Endothelial cell of umbilical vein (primary cell): ENCODE measurements at regions not wholly inside any gene's neighbourhood (a gene's known extent, or its start where the extent isn't known, plus 50 kb on each side); places are given as distances from the start of the nearest gene placed in this dataset.

Source experiments
- BruUV-seq: library from RNA; stranded (reverse); fragments of 400-500 nt; replicated peaks from 2 replicates; lab custom pipeline; 2021; lab: Mats Ljungman, UMichigan
- CTCF ChIA-PET: fragments of 300-600, 350-600 bp; sonication (Branson Sonifier 250); formaldehyde crosslinking; loops from one replicate; lab custom pipeline; 2021; ENCODE audit warnings: antibody characterized with exemption, inconsistent platforms; lab: Charles Lee
- POLR2A ChIA-PET: fragments of 300-600, 350-600 bp; sonication (Branson Sonifier 250); formaldehyde crosslinking; loops from one replicate; lab custom pipeline; 2021; ENCODE audit warnings: antibody characterized with exemption, inconsistent platforms; lab: Charles Lee
- DNase-seq: peaks from one replicate; pipeline ENCODE4 v3.0.0-alpha.2; 2011; ENCODE audit warnings: low read depth, low spot score
- FAIRE-seq: peaks from 2 replicates; lab custom pipeline; 2011; peaks lifted over from hg19 to GRCh38; lab: Jason Lieb, UNC
- H2AFZ ChIP-seq: 2 replicates; pipeline ENCODE4 v1.6.0; 2012; ENCODE audit warnings: low read depth, low read length, control low read depth, inconsistent platforms
- H3K27ac ChIP-seq: 2 replicates; pipeline ENCODE4 v1.5.1; 2011; ENCODE audit warnings: low read depth, mild to moderate bottlenecking, control low read depth, low read length, moderate library complexity; ENCODE audit not compliant: insufficient read depth
- H3K27me3 ChIP-seq, 2 experiments: 2 replicates each; pipeline versions ENCODE4 v1.6.0 to v1.6.1; 2011; ENCODE audit warnings: low read length in 2 of 2, mixed read lengths in 1 of 2; ENCODE audit not compliant: control insufficient read depth in 2 of 2, insufficient read depth in 2 of 2
- H3K36me3 ChIP-seq, 2 experiments: 2 replicates in 1 of 2; 3 replicates in 1 of 2; pipeline ENCODE4 v1.5.1; 2011; ENCODE audit warnings: low read length in 2 of 2, mild to moderate bottlenecking in 1 of 2, moderate library complexity in 1 of 2; ENCODE audit not compliant: control insufficient read depth in 2 of 2, insufficient read depth in 2 of 2; ENCODE audit errors: extremely low read depth in 1 of 2
- H3K4me1 ChIP-seq: 3 replicates; pipeline ENCODE4 v1.5.1; 2011; ENCODE audit warnings: mild to moderate bottlenecking, low read length; ENCODE audit not compliant: control insufficient read depth, insufficient read depth; ENCODE audit errors: extremely low read depth
- H3K4me2 ChIP-seq: 2 replicates; pipeline ENCODE4 v1.6.1; 2011; ENCODE audit warnings: low read length, control low read depth, mixed read lengths; ENCODE audit not compliant: insufficient read depth
- H3K4me3 ChIP-seq, 3 experiments: fragments of 200-600 bp in 1 of 3; sonication (generic), shearing (Covaris generic) in 1 of 3; replicated peaks in 1 of 3; 2 replicates each; pipeline ENCODE4 v1.5.1; 2011 to 2016; ENCODE audit warnings: control low read depth in 3 of 3, low read length in 3 of 3, mild to moderate bottlenecking in 2 of 3, inconsistent platforms in 1 of 3, low read depth in 1 of 3, moderate library complexity in 1 of 3; ENCODE audit not compliant: insufficient read depth in 1 of 3
- H3K79me2 ChIP-seq: 2 replicates; pipeline ENCODE4 v1.6.0; 2012; ENCODE audit warnings: low read length, inconsistent platforms; ENCODE audit not compliant: control insufficient read depth, insufficient read depth
- H3K9ac ChIP-seq: replicated peaks from 2 replicates; pipeline ENCODE3; 2011; ENCODE audit warnings: low read length, control low read depth; ENCODE audit not compliant: insufficient read depth; ENCODE audit errors: extremely low read depth
- H3K9me1 ChIP-seq: replicated peaks from 3 replicates; pipeline ENCODE4 v1.6.0; 2011; ENCODE audit warnings: mild to moderate bottlenecking, low read length; ENCODE audit not compliant: control insufficient read depth, insufficient read depth; ENCODE audit errors: extremely low read depth
- H3K9me3 ChIP-seq: replicated peaks from 2 replicates; pipeline ENCODE4 v1.5.1; 2012; ENCODE audit warnings: low read length, inconsistent platforms; ENCODE audit not compliant: control insufficient read depth, insufficient read depth
- H4K20me1 ChIP-seq: replicated peaks from 2 replicates; pipeline ENCODE3; 2011; ENCODE audit warnings: mild to moderate bottlenecking, low read length; ENCODE audit not compliant: control insufficient read depth, insufficient read depth; ENCODE audit errors: extremely low read depth
- EZH2 ChIP-seq: IDR thresholded peaks from 2 replicates; pipeline ENCODE4 v1.6.1; 2012; ENCODE audit warnings: borderline replicate concordance, low read depth, mild to moderate bottlenecking, moderate library complexity, low read length, inconsistent platforms; ENCODE audit not compliant: severe bottlenecking
- FOS ChIP-seq: IDR thresholded peaks from 2 replicates; pipeline ENCODE4 v1.6.1; 2011; ENCODE audit warnings: mild to moderate bottlenecking, low read length, moderate library complexity, borderline replicate concordance; ENCODE audit not compliant: insufficient read depth
- GATA2 ChIP-seq: IDR thresholded peaks from 2 replicates; pipeline ENCODE4 v1.7.0; 2011; ENCODE audit warnings: low read depth, mild to moderate bottlenecking, moderate library complexity, mixed read lengths, low read length; ENCODE audit not compliant: insufficient read length, insufficient read depth
- JUN ChIP-seq: IDR thresholded peaks from 2 replicates; pipeline ENCODE4 v1.6.1; 2011; ENCODE audit warnings: borderline replicate concordance, low read depth; ENCODE audit not compliant: insufficient read length, insufficient read depth
- MYC ChIP-seq: IDR thresholded peaks from one replicate; pipeline ENCODE4 v1.6.1; 2011; ENCODE audit warnings: mild to moderate bottlenecking, low read depth, low read length
- POLR2A ChIP-seq: IDR thresholded peaks from 2 replicates; pipeline ENCODE4 v1.6.1; 2012; ENCODE audit warnings: low read depth, mild to moderate bottlenecking, control low read depth, low read length
- POLR2AphosphoS5 ChIP-seq: IDR thresholded peaks from 2 replicates; pipeline ENCODE4 v1.6.1; 2012; ENCODE audit warnings: low read depth, mild to moderate bottlenecking, control low read depth, low read length, moderate library complexity; ENCODE audit not compliant: insufficient read depth
- dilution Hi-C: fragments of 300-500 bp; cut with MboI; formaldehyde crosslinking; loops from one replicate; pipeline ENCODE4 v1.15.0; 2019; ENCODE audit warnings: low sequenced_read_pairs; ENCODE audit not compliant: extremely low pct_ligation_motif_present
- intact Hi-C: fragments of 100-400 bp; cut with micrococcal nuclease; formaldehyde crosslinking; loops from one replicate; pipeline ENCODE4 v1.10.0; 2022
- TF ChIP-seq, protein P1 (sequence below), 2 donors: IDR thresholded peaks; 1 replicate in 1 of 2; 2 replicates in 1 of 2; pipeline ENCODE4 v1.5.1; 2011; ENCODE audit warnings: low read length in 2 of 2, mild to moderate bottlenecking in 2 of 2, moderate library complexity in 2 of 2, control low read depth in 1 of 2, inconsistent platforms in 1 of 2, low read depth in 1 of 2; ENCODE audit not compliant: insufficient read depth in 1 of 2; ENCODE audit errors: extremely low read depth in 1 of 2
- TF ChIP-seq, protein P2 (sequence below): IDR thresholded peaks from 2 replicates; pipeline ENCODE4 v1.6.1; 2011; ENCODE audit not compliant: insufficient read depth, insufficient read length

DNA sequence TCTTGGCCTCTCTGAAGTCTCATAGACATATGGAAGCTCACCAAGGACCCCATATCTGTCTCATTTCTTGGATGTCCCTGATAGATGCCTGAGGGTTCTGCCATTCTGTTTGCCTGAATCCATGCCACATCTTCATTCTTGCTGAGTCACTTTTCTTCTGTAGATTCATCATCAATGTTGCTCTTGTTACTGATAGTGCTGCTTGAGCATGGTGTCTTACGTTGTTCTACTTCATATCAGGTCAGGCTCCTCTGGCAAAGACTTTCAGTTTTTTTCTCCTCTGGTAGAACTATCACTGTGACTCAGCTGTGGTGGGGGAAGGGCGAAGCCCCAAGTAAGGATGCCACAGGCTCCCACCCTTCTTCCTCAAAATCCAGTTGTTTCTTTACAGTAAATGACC, 885.2 kb downstream of the DCDC2C start:
- Histone ChIP-seq H3K79me2 (no peaks in the 10 kb centered on the region), H2AFZ (peak overlapping the region; percentile 66), H3K27me3 (no peaks in the 10 kb centered on the region), H4K20me1 (no peaks in the 10 kb centered on the region), H3K4me3 (no peak overlapping the region), H3K27ac (no peak overlapping the region), H3K4me1 (no peaks in the 10 kb centered on the region), H3K9me1 (no peaks in the 10 kb centered on the region), H3K9me3 (no peaks in the 10 kb centered on the region), H3K9ac (no peak overlapping the region), H3K36me3 (no peaks in the 10 kb centered on the region), H3K4me2 (no peak overlapping the region)
- DNase-seq: no peak
- BruUV-seq: no TSS peak
- dilution Hi-C loops: no loop called here
- intact Hi-C loops: no loop called here
- TF ChIP-seq, protein P1, sequence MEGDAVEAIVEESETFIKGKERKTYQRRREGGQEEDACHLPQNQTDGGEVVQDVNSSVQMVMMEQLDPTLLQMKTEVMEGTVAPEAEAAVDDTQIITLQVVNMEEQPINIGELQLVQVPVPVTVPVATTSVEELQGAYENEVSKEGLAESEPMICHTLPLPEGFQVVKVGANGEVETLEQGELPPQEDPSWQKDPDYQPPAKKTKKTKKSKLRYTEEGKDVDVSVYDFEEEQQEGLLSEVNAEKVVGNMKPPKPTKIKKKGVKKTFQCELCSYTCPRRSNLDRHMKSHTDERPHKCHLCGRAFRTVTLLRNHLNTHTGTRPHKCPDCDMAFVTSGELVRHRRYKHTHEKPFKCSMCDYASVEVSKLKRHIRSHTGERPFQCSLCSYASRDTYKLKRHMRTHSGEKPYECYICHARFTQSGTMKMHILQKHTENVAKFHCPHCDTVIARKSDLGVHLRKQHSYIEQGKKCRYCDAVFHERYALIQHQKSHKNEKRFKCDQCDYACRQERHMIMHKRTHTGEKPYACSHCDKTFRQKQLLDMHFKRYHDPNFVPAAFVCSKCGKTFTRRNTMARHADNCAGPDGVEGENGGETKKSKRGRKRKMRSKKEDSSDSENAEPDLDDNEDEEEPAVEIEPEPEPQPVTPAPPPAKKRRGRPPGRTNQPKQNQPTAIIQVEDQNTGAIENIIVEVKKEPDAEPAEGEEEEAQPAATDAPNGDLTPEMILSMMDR (IDR thresholded peaks at IDR 0.05; ENCODE audit: extremely low read depth in 1 of 2, insufficient read depth in 1 of 2, low read depth in 1 of 2, low read length in 2 of 2): no peak
- no peak for TF ChIP-seq EZH2
- no peak for TF ChIP-seq POLR2AphosphoS5
- TF ChIP-seq JUN: no peak
- TF ChIP-seq MYC: no peak
- TF ChIP-seq FOS: no peak
- TF ChIP-seq POLR2A: no peak
- no peak for TF ChIP-seq GATA2
- TF ChIP-seq, protein P2, sequence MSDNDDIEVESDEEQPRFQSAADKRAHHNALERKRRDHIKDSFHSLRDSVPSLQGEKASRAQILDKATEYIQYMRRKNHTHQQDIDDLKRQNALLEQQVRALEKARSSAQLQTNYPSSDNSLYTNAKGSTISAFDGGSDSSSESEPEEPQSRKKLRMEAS: no peak
- ChIA-PET POLR2A (no interaction called here), CTCF (no interaction called here)
- FAIRE-seq: no peak
